ENCODE measurements at regions not wholly inside any gene's neighbourhood (a gene's known extent, or its start where the extent isn't known, plus 50 kb on each side); places are given as distances from the start of the nearest gene placed in this dataset.
"Not testable (repeated sequence)": the region's sequence is repeated elsewhere in the genome, so short reads cannot be mapped to it uniquely, and the experiment has no call there.

- DNase-seq = no peak
These were observed 135.7 kb upstream of the ANXA10 start for GRCh38 chr4:167956676-167957075.

- no peak for DNase-seq
These were observed 127.5 kb upstream of the ANXA10 start for GRCh38 chr4:167964766-167965373.

- DNase-seq = no peak
These were observed 126.2 kb upstream of the ANXA10 start for GRCh38 chr4:167966143-167966542.

GRCh38 chr4:167973513-167973912 lies 118.8 kb upstream of the ANXA10 start:
- no peak for DNase-seq

- DNase-seq = no peak
These were observed 106.8 kb upstream of the ANXA10 start for GRCh38 chr4:167985565-167985964.

- DNase-seq = no peak
These were observed 106.3 kb upstream of the ANXA10 start for GRCh38 chr4:167986044-167986443.

- no peak for DNase-seq
These were observed 105.1 kb upstream of the ANXA10 start for GRCh38 chr4:167987285-167987684.

- DNase-seq = no peak
These were observed 102.5 kb upstream of the ANXA10 start for GRCh38 chr4:167989815-167990214.

- DNase-seq = not testable (repeated sequence)
These were observed 84.2 kb upstream of the ANXA10 start for GRCh38 chr4:168008112-168008511.

GRCh38 chr4:168019019-168019651 lies 73.2 kb upstream of the ANXA10 start:
- no peak for DNase-seq

GRCh38 chr4:168019921-168020320 lies 72.4 kb upstream of the ANXA10 start:
- DNase-seq = no peak

- DNase-seq = no peak
These were observed 70.7 kb upstream of the ANXA10 start for GRCh38 chr4:168021666-168022065.

GRCh38 chr4:168028568-168028967 lies 63.8 kb upstream of the ANXA10 start:
- no peak for DNase-seq

GRCh38 chr4:168028970-168029597 lies 63.3 kb upstream of the ANXA10 start:
- DNase-seq = no peak

- DNase-seq = no peak
These were observed 54.7 kb upstream of the ANXA10 start for GRCh38 chr4:168037676-168038075.

- DNase-seq = no peak
These were observed 52.7 kb upstream of the ANXA10 start for GRCh38 chr4:168039593-168039992.
